Bronchial epithelial cell (primary cell): ENCODE measurements at regions not wholly inside any gene's neighbourhood (a gene's known extent, or its start where the extent isn't known, plus 50 kb on each side); places are given as distances from the start of the nearest gene placed in this dataset.

Source experiments
- DNase-seq: peaks from one replicate; pipeline ENCODE4 v3.0.0-alpha.2; 2010; ENCODE audit warnings: low read depth
- FAIRE-seq: peaks from 2 replicates; lab custom pipeline; 2011; peaks lifted over from hg19 to GRCh38; lab: Jason Lieb, UNC
- H3K27me3 ChIP-seq: 2 replicates; pipeline ENCODE4 v1.5.1; 2011; ENCODE audit warnings: low read length; ENCODE audit not compliant: control insufficient read depth, insufficient read depth
- H3K36me3 ChIP-seq: 2 replicates; pipeline ENCODE4 v1.5.1; 2011; ENCODE audit warnings: low read length; ENCODE audit not compliant: control insufficient read depth, insufficient read depth
- H3K4me3 ChIP-seq: 2 replicates; pipeline ENCODE4 v1.5.1; 2011; ENCODE audit warnings: mild to moderate bottlenecking, low read depth, low read length, control low read depth
- CTCF ChIP-seq: IDR thresholded peaks from 2 replicates; pipeline ENCODE4 v1.5.1; 2011; ENCODE audit warnings: mild to moderate bottlenecking, moderate library complexity, low read length, control low read depth, inconsistent platforms; ENCODE audit not compliant: insufficient read depth, severe bottlenecking

DNA sequence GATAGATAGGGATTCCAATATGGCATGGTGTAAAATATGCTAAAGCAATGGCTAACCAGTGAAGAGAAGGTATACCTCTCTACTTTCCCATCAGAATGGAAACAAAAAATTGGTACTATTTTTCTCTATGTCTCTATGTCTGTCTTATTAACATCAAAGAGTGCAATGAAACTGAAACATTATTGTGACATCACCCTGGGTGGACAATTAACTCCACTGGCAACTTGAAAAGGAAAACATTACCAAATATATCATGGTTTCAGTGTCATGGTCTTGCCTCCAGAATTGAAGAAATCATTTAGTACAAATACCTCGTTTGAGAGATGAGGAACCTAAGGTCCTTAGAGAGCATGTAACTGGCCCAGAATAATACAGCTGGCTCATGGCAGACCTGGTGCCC lies 1132.5 kb upstream of the MAP3K7 start:
- FAIRE-seq, result no peak
- no peak for TF ChIP-seq CTCF
- H3K27me3 ChIP-seq, result no peaks in the 10 kb centered on the region
- no peaks in the 10 kb centered on the region for H3K36me3 ChIP-seq
- H3K4me3 ChIP-seq, result no peak overlapping the region
- DNase-seq, result no peak

- DNase-seq (no peak), FAIRE-seq (no peak)
- no peak overlapping the region for H3K4me3 ChIP-seq
- no peaks in the 10 kb centered on the region for H3K27me3 ChIP-seq
- no peak for TF ChIP-seq CTCF
- no peaks in the 10 kb centered on the region for H3K36me3 ChIP-seq
These were observed 1131.3 kb upstream of the MAP3K7 start for GRCh38 chr6:91718198-91718597.

DNA sequence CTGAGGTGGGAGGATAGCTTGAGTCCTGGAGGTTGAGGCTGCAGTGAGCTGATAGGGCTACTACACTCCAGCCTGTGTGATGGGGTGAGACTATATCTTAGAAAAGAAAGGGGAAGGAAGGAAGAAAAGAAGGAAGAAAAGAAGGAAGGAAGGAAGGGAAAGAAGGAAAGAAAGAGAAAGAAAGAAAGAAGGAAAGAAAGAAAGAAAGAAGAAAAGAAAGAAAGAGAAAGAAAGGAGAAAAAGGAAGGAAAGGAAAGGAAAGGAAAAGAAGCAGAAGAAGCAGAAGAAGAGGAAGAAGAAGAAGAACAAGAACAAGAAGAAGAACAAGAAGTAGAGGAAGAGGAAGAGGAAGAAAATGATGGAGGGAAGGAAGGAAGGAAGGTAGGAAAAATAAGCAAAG lies 1130.2 kb upstream of the MAP3K7 start:
- DNase-seq (no peak), FAIRE-seq (no peak)
- TF ChIP-seq CTCF, result no peak
- H3K36me3 ChIP-seq, result no peaks in the 10 kb centered on the region
- no peaks in the 10 kb centered on the region for H3K27me3 ChIP-seq
- H3K4me3 ChIP-seq, result no peak overlapping the region

GRCh38 chr6:91716361-91716760 lies 1129.5 kb upstream of the MAP3K7 start:
- no peak overlapping the region for H3K4me3 ChIP-seq
- H3K27me3 ChIP-seq, result no peaks in the 10 kb centered on the region
- no peak for FAIRE-seq
- no peaks in the 10 kb centered on the region for H3K36me3 ChIP-seq
- DNase-seq, result no peak
- no peak for TF ChIP-seq CTCF

- no peaks in the 10 kb centered on the region for H3K36me3 ChIP-seq
- H3K27me3 ChIP-seq, result no peaks in the 10 kb centered on the region
- DNase-seq (peak; percentile 62), FAIRE-seq (no peak)
- H3K4me3 ChIP-seq, result no peak overlapping the region
- no peak for TF ChIP-seq CTCF
These were observed 1128.4 kb upstream of the MAP3K7 start for GRCh38 chr6:91715171-91715805.

DNA sequence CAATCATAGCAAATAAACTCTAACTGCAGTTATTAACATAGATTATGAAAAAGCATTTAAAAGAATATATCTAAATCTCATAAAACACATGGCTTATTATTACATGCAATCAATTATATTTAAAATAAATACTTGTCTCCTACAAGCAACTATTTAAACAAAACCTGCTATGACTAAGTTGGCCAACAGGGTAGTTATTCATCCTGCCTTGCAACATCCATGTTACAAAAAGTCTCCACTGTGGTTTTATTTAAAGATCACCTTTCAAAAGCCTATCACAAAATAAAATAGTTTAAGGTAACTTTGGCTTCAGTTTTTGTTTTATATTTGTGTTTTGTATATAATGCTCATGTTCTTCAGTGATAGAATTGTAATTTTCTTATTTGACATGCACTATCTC lies 1127.0 kb upstream of the MAP3K7 start:
- peak; percentile 19 for TF ChIP-seq CTCF
- FAIRE-seq (no peak), DNase-seq (peak; percentile 82)
- Histone ChIP-seq H3K36me3 (no peaks in the 10 kb centered on the region), H3K27me3 (no peaks in the 10 kb centered on the region), H3K4me3 (no peak overlapping the region)
